ENCODE measurements at regions not wholly inside any gene's neighbourhood (a gene's known extent, or its start where the extent isn't known, plus 50 kb on each side); places are given as distances from the start of the nearest gene placed in this dataset.
"Not testable (repeated sequence)": the region's sequence is repeated elsewhere in the genome, so short reads cannot be mapped to it uniquely, and the experiment has no call there.

- no peaks in the 10 kb centered on the region for H3K36me3 Mint-ChIP-seq (ENCODE audit: low read depth)
- peaks cover 9% of the 10 kb centered on the region for H3K27me3 Mint-ChIP-seq (ENCODE audit: low read depth)
- H3K4me1 Mint-ChIP-seq (ENCODE audit: low read depth) = no peaks in the 10 kb centered on the region
- intact Hi-C loops (cut with micrococcal nuclease) = no loop called here
- no peak overlapping the region for H3K27ac Mint-ChIP-seq
- no peaks in the 10 kb centered on the region for H3K9me3 Mint-ChIP-seq
- CTCF ChIA-PET = interaction anchor here (1.2 kb wide), 1 partner anchor 14 kb away, joined by 5 read pairs; no protein-coding TSS in a partner anchor
- no peak overlapping the region for H3K4me3 Mint-ChIP-seq
- no peak for DNase-seq
Measured at GRCh38 chr10:111612273-111612672, 535.4 kb downstream of the ADRA2A start.

DNA sequence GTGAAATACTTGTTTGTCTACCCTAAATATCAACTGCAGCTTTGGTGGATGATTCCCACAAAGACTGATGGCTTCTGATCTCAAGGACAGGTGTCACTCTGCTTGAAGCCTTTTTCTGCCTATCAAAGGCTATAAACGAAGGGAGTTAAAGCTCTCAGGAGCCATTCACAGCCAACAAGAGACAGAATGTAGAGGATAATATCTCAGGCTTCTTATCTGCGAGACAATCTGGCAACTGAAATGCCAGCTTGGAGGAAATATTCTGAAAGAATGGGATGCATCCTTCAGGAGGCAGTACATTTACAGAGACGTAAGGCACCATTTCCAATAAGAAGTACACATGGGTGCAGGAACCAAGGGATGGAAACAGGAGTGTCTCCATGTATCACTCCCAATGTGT lies 549.4 kb downstream of the GPAM start:
- intact Hi-C loops (cut with micrococcal nuclease) = no loop called here
- no peaks in the 10 kb centered on the region for H3K4me1 Mint-ChIP-seq (ENCODE audit: low read depth)
- no peaks in the 10 kb centered on the region for H3K36me3 Mint-ChIP-seq (ENCODE audit: low read depth)
- DNase-seq = no peak
- H3K27ac Mint-ChIP-seq = no peak overlapping the region
- peaks cover 10% of the 10 kb centered on the region for H3K27me3 Mint-ChIP-seq (ENCODE audit: low read depth)
- H3K4me3 Mint-ChIP-seq = no peak overlapping the region
- CTCF ChIA-PET = no interaction called here
- H3K9me3 Mint-ChIP-seq = peaks cover 3% of the 10 kb centered on the region

- intact Hi-C loops (cut with micrococcal nuclease) = no loop called here
- Mint-ChIP-seq H3K27me3 (ENCODE audit: low read depth) (no peaks in the 10 kb centered on the region), H3K4me3 (no peak overlapping the region), H3K27ac (no peak overlapping the region), H3K9me3 (peaks cover 18% of the 10 kb centered on the region), H3K36me3 (ENCODE audit: low read depth) (peaks cover 4% of the 10 kb centered on the region), H3K4me1 (ENCODE audit: low read depth) (no peaks in the 10 kb centered on the region)
- no peak for DNase-seq
- CTCF ChIA-PET = no interaction called here
Measured at GRCh38 chr10:111646021-111646420, 537.5 kb downstream of the GPAM start.

- intact Hi-C loops (cut with micrococcal nuclease) = no loop called here
- Mint-ChIP-seq H3K27me3 (ENCODE audit: low read depth) (no peaks in the 10 kb centered on the region), H3K27ac (no peak overlapping the region), H3K36me3 (ENCODE audit: low read depth) (peaks cover 4% of the 10 kb centered on the region), H3K4me3 (no peak overlapping the region), H3K4me1 (ENCODE audit: low read depth) (no peaks in the 10 kb centered on the region), H3K9me3 (peaks cover 17% of the 10 kb centered on the region)
- CTCF ChIA-PET = no interaction called here
- DNase-seq = no peak
Measured at GRCh38 chr10:111648046-111648445, 535.5 kb downstream of the GPAM start.

GRCh38 chr10:111649080-111649479 lies 534.5 kb downstream of the GPAM start:
- H3K36me3 Mint-ChIP-seq (ENCODE audit: low read depth); H3K4me1 Mint-ChIP-seq (ENCODE audit: low read depth); H3K27me3 Mint-ChIP-seq (ENCODE audit: low read depth); H3K27ac Mint-ChIP-seq; DNase-seq; CTCF ChIA-PET; H3K4me3 Mint-ChIP-seq; intact Hi-C loops (cut with micrococcal nuclease): not testable (repeated sequence)
- H3K9me3 Mint-ChIP-seq = peaks cover 14% of the 10 kb centered on the region

GRCh38 chr10:111650088-111650487 lies 533.5 kb downstream of the GPAM start:
- intact Hi-C loops (cut with micrococcal nuclease) = no loop called here
- DNase-seq = peak; percentile 10
- Mint-ChIP-seq H3K36me3 (ENCODE audit: low read depth) (peaks cover 4% of the 10 kb centered on the region), H3K27me3 (ENCODE audit: low read depth) (peaks cover 1% of the 10 kb centered on the region), H3K27ac (no peak overlapping the region), H3K4me3 (no peak overlapping the region), H3K4me1 (ENCODE audit: low read depth) (no peaks in the 10 kb centered on the region), H3K9me3 (peaks cover 14% of the 10 kb centered on the region)
- CTCF ChIA-PET = no interaction called here

- Mint-ChIP-seq H3K27ac (no peak overlapping the region), H3K4me3 (no peak overlapping the region), H3K27me3 (ENCODE audit: low read depth) (peaks cover 6% of the 10 kb centered on the region), H3K4me1 (ENCODE audit: low read depth) (no peaks in the 10 kb centered on the region), H3K9me3 (no peaks in the 10 kb centered on the region), H3K36me3 (ENCODE audit: low read depth) (no peaks in the 10 kb centered on the region)
- DNase-seq = no peak
- intact Hi-C loops (cut with micrococcal nuclease) = no loop called here
- CTCF ChIA-PET = no interaction called here
Measured at GRCh38 chr10:111656066-111656465, 527.5 kb downstream of the GPAM start.

DNA sequence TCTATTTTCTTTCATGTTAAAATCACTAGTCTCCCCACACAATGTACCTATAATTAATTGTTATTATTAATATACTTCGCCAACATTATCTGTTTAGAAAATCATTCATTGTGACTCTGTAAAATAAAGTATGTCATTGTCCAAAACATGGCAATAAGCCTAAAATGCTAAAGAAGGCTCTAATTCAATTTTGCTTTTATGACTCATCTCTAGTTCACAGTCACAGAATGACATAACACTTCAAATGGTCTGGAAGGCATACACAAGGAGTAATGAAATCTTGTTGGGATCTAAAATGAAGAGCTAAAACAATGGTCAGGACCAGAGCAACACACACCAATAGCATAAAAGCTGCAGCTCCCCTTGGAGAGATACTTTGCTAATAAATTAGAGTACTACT lies 505.8 kb downstream of the GPAM start:
- no peak overlapping the region for H3K4me3 Mint-ChIP-seq
- no peaks in the 10 kb centered on the region for H3K27me3 Mint-ChIP-seq (ENCODE audit: low read depth)
- no peaks in the 10 kb centered on the region for H3K9me3 Mint-ChIP-seq
- no peaks in the 10 kb centered on the region for H3K36me3 Mint-ChIP-seq (ENCODE audit: low read depth)
- H3K27ac Mint-ChIP-seq = no peak overlapping the region
- no peaks in the 10 kb centered on the region for H3K4me1 Mint-ChIP-seq (ENCODE audit: low read depth)
- intact Hi-C loops (cut with micrococcal nuclease) = no loop called here
- DNase-seq = no peak
- CTCF ChIA-PET = no interaction called here

DNA sequence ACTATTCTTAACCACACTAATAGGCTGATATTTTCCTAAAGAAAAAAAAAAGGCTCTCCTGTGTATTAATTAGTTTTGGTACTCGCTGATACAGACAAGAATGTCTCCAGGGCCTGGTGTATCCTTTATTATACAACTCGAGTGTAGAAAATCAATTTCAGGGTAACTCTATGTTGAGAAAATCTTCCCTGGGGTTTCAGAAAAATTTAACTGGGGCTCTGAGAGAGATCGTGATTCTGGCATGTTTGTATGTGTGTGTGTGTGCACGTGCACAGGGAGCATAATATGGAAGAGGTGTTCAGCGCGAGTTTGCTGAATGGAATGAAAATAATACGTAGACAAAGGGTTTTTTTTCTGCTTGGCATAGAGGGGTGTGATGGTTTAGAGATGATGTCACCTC lies 496.8 kb downstream of the GPAM start:
- Mint-ChIP-seq H3K36me3 (ENCODE audit: low read depth) (no peaks in the 10 kb centered on the region), H3K27me3 (ENCODE audit: low read depth) (peaks cover 3% of the 10 kb centered on the region), H3K27ac (no peak overlapping the region), H3K4me3 (no peak overlapping the region), H3K9me3 (no peaks in the 10 kb centered on the region), H3K4me1 (ENCODE audit: low read depth) (no peaks in the 10 kb centered on the region)
- intact Hi-C loops (cut with micrococcal nuclease) = no loop called here
- CTCF ChIA-PET = no interaction called here
- no peak for DNase-seq

DNA sequence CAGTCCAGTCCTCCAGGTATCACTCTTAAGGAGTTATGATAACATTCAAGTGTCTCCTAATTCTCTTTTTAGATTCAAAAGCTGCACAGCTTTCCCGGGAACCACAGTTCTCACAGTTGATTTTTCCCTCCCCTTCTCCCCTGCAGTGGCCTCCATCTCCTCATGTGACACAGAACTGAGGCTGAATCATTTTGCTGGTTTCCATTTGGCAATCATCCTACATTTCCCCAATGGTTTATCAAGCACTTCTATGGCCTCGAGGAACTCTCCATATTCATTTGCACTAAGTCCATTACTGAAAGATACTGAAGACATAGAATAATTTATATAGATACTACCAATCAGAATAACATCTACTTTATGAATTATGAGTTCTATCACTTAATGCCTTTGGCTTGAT lies 484.9 kb downstream of the GPAM start:
- Mint-ChIP-seq H3K36me3 (ENCODE audit: low read depth) (no peaks in the 10 kb centered on the region), H3K9me3 (no peaks in the 10 kb centered on the region), H3K4me3 (no peak overlapping the region), H3K27me3 (ENCODE audit: low read depth) (no peaks in the 10 kb centered on the region), H3K4me1 (ENCODE audit: low read depth) (no peaks in the 10 kb centered on the region), H3K27ac (no peak overlapping the region)
- CTCF ChIA-PET = no interaction called here
- no peak for DNase-seq
- intact Hi-C loops (cut with micrococcal nuclease) = no loop called here

- CTCF ChIA-PET = no interaction called here
- Mint-ChIP-seq H3K36me3 (ENCODE audit: low read depth) (no peaks in the 10 kb centered on the region), H3K4me1 (ENCODE audit: low read depth) (no peaks in the 10 kb centered on the region), H3K9me3 (no peaks in the 10 kb centered on the region), H3K4me3 (no peak overlapping the region), H3K27ac (no peak overlapping the region), H3K27me3 (ENCODE audit: low read depth) (no peaks in the 10 kb centered on the region)
- DNase-seq = no peak
- intact Hi-C loops (cut with micrococcal nuclease) = no loop called here
Measured at GRCh38 chr10:111703986-111704385, 479.6 kb downstream of the GPAM start.

DNA sequence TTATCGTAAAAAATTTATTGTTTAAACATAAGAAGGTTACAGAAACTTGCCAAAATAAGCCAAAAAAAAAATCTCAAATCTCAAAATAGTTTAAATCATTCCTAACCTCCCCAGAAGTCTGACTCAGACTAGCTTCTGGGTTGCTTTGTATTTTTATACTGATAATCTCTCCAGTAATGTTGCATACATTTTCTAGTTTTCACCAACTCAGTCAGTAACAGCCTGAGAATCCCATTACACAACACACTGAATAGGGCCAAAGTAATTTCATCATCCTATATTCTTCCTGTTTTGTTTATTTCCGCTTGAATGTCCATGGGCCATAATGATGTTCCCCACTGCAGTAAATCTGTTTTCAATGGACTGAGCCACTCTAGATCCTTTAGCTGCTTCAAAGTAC lies 478.5 kb downstream of the GPAM start:
- Mint-ChIP-seq H3K27me3 (ENCODE audit: low read depth) (no peaks in the 10 kb centered on the region), H3K36me3 (ENCODE audit: low read depth) (no peaks in the 10 kb centered on the region), H3K4me1 (ENCODE audit: low read depth) (no peaks in the 10 kb centered on the region), H3K9me3 (no peaks in the 10 kb centered on the region), H3K4me3 (no peak overlapping the region), H3K27ac (no peak overlapping the region)
- CTCF ChIA-PET = no interaction called here
- intact Hi-C loops (cut with micrococcal nuclease) = no loop called here
- DNase-seq = no peak

DNA sequence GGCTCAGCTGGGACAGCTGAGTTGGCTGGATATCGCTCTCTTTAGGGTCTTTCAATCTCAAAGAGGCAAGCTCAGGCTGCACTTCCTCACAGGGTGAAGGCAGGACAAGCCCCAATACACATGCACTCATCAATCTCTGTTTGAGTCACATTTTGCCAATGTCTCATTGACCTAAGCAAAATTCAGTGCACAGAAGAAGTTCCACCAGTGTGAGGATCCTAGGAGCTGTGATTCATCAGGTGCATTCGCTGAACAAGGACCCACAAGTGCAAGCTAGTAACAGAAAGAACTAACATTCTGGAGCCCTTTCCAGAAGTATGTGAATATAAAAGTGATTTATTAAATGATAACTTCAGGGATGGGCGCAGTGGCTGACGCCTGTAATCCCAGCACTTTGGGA lies 477.2 kb downstream of the GPAM start:
- no peak overlapping the region for H3K27ac Mint-ChIP-seq
- no peaks in the 10 kb centered on the region for H3K36me3 Mint-ChIP-seq (ENCODE audit: low read depth)
- intact Hi-C loops (cut with micrococcal nuclease) = no loop called here
- no peaks in the 10 kb centered on the region for H3K9me3 Mint-ChIP-seq
- H3K4me3 Mint-ChIP-seq = no peak overlapping the region
- no peak for DNase-seq
- no peaks in the 10 kb centered on the region for H3K27me3 Mint-ChIP-seq (ENCODE audit: low read depth)
- H3K4me1 Mint-ChIP-seq (ENCODE audit: low read depth) = no peaks in the 10 kb centered on the region
- CTCF ChIA-PET = no interaction called here

GRCh38 chr10:111707076-111707475 lies 476.5 kb downstream of the GPAM start:
- intact Hi-C loops (cut with micrococcal nuclease) = no loop called here
- Mint-ChIP-seq H3K4me1 (ENCODE audit: low read depth) (no peaks in the 10 kb centered on the region), H3K36me3 (ENCODE audit: low read depth) (no peaks in the 10 kb centered on the region), H3K9me3 (no peaks in the 10 kb centered on the region), H3K27ac (no peak overlapping the region), H3K4me3 (no peak overlapping the region), H3K27me3 (ENCODE audit: low read depth) (no peaks in the 10 kb centered on the region)
- DNase-seq = no peak
- CTCF ChIA-PET = interaction anchor here (0.7 kb wide), 1 partner anchor 391 kb away, joined by 3 read pairs; no protein-coding TSS in a partner anchor

All from activated naive CD4-positive, alpha-beta T cell treated with anti-CD3 and anti-CD28 coated beads for 36 hours (primary cell).